ENCODE measurements at regions not wholly inside any gene's neighbourhood (a gene's known extent, or its start where the extent isn't known, plus 50 kb on each side); places are given as distances from the start of the nearest gene placed in this dataset.

DNA sequence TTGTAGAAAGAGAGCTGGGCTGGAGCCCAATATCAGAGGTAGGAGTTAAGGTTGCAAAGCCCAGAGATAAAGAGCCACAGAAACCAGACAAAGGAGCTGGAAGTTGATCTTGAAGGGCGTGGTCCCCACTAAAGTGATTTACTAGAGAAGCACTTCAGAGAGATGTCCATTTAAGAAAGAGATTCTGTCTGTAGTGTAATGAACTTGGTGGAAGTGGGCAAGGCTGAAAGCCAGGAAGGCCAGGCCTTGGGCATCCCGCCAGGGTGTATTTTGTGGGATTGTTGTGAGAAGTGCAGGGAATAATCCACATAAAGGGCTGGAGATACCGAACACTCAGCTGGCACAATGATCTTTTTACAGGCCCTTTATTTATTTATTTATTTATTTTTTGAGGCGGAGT lies 1398.8 kb downstream of the TBC1D22A start:
- TF ChIP-seq POLR2A (IDR thresholded peaks at IDR 0.05) = no peak
- Histone ChIP-seq H3K27me3 (no peaks in the 10 kb centered on the region), H3K4me1 (replicated peaks in 1 of 2) (no peaks in the 10 kb centered on the region), H3K27ac (no peak overlapping the region), H3K9me3 (replicated peaks in 1 of 3) (no peaks in the 10 kb centered on the region), H3K4me3 (no peak overlapping the region), H3K36me3 (replicated peaks in 1 of 2) (no peaks in the 10 kb centered on the region)
- WGBS, 4 donors = 63 to 73% (median 71%) methylated on average over 4 of the region's 4 CpGs
- DNase-seq = peak in 3 of 7 donors; percentile 13 to 29 (median 28)
- intact Hi-C loops (cut with DNase I) = no loop called here

DNA sequence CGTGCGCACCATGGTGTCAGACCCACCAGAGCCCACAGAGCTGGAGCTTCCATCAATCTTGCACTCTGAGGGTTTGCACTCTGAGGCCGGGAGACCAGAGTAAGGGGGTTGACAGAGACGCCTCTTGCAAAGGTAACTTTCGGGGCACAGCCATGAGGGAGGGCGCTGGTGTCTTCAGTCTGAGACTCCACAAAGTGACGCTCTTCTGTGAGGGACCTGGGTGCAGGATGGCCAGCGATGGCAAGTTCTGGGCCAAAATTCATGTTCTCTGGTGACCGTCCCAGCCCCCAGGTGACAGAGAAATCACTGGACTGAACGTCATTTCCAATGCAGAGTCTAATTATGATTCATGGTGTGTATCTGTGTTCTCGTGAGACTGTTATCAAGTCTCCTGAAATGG lies 1395.2 kb downstream of the TBC1D22A start:
- DNase-seq = no peak
- no peaks in the 10 kb centered on the region for H3K4me1 ChIP-seq (replicated peaks in 1 of 2)
- no peak overlapping the region for H3K27ac ChIP-seq
- intact Hi-C loops (cut with DNase I) = no loop called here
- H3K9me3 ChIP-seq (replicated peaks in 1 of 3) = no peaks in the 10 kb centered on the region
- TF ChIP-seq, protein P1, sequence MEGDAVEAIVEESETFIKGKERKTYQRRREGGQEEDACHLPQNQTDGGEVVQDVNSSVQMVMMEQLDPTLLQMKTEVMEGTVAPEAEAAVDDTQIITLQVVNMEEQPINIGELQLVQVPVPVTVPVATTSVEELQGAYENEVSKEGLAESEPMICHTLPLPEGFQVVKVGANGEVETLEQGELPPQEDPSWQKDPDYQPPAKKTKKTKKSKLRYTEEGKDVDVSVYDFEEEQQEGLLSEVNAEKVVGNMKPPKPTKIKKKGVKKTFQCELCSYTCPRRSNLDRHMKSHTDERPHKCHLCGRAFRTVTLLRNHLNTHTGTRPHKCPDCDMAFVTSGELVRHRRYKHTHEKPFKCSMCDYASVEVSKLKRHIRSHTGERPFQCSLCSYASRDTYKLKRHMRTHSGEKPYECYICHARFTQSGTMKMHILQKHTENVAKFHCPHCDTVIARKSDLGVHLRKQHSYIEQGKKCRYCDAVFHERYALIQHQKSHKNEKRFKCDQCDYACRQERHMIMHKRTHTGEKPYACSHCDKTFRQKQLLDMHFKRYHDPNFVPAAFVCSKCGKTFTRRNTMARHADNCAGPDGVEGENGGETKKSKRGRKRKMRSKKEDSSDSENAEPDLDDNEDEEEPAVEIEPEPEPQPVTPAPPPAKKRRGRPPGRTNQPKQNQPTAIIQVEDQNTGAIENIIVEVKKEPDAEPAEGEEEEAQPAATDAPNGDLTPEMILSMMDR (IDR thresholded peaks at IDR 0.05) = no peak
- no peak for TF ChIP-seq POLR2A (IDR thresholded peaks at IDR 0.05)
- 81 to 91% (median 86%) methylated on average over 7 to 11 of the region's 11 CpGs for WGBS, 4 donors
- no peak overlapping the region for H3K4me3 ChIP-seq
- no peaks in the 10 kb centered on the region for H3K27me3 ChIP-seq
- H3K36me3 ChIP-seq (replicated peaks in 1 of 2) = no peaks in the 10 kb centered on the region

DNA sequence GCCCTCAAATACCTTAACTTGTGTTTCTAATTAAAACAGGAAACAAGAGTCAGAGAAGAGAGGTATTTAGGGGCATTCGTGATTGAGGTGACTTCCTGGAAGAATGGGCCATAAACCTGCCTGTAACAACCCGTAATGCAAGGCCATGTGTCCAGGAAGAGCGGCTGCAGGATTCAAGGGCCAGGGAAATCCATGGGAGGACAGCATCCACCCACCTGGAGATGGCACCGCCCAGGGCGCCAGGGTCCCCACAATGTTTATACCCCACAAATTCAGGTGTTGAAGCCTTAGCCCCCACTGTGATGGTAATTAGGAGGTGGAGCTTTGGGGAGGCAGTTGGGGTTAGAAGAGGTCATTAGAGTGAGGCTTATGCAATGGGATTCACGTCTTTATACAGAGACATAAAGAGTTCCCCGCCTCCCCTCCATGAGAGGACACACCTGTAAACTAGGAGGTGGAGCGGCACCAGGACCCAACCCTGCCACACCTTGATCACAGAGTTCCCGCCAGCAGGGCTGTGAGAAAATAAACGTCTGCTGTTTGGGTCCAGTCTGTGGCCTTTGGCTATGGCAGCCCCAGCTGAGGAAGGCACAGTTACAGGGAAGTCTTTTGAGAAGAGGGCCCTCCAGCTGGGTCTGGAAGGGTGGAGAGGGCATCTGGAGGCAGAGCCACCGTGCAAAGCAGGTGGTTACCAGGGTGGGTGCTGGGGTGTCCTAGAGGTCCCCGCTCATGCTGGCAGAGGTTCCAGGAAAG lies 1394.3 kb downstream of the TBC1D22A start:
- H3K4me1 ChIP-seq (replicated peaks in 1 of 2) = no peaks in the 10 kb centered on the region
- DNase-seq = no peak
- WGBS, 4 donors = 74 to 84% (median 81%) methylated on average over 12 of the region's 12 CpGs
- H3K36me3 ChIP-seq (replicated peaks in 1 of 2) = no peaks in the 10 kb centered on the region
- no peaks in the 10 kb centered on the region for H3K9me3 ChIP-seq (replicated peaks in 1 of 3)
- TF ChIP-seq POLR2A (IDR thresholded peaks at IDR 0.05) = no peak
- TF ChIP-seq, protein P1 (IDR thresholded peaks at IDR 0.05) = no peak
- no peak overlapping the region for H3K27ac ChIP-seq
- H3K4me3 ChIP-seq = no peak overlapping the region
- intact Hi-C loops (cut with DNase I) = no loop called here
- no peaks in the 10 kb centered on the region for H3K27me3 ChIP-seq

DNA sequence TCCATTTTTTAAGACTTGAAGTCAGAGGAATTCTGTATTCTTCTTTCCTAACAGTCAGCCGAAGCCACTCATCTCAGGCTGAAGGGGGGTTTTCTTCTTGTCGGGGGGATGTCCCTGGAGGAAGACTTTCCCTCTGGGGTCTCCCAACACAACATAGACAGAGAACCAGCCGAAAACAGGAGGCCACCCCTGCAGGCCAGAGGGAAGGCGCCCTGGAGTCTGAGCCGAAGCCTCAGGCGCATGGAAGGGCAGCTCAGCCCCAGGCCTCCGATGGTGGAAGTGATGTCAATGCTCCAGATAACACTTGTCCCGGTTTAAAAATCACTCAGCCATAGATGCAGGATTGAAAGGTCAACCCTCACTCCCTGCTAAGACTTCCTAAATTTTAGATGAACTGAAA lies 1393.0 kb downstream of the TBC1D22A start:
- Histone ChIP-seq H3K27ac (no peak overlapping the region), H3K4me1 (replicated peaks in 1 of 2) (no peaks in the 10 kb centered on the region), H3K4me3 (no peak overlapping the region), H3K9me3 (replicated peaks in 1 of 3) (no peaks in the 10 kb centered on the region), H3K27me3 (no peaks in the 10 kb centered on the region), H3K36me3 (replicated peaks in 1 of 2) (no peaks in the 10 kb centered on the region)
- 74 to 85% (median 80%) methylated on average over 7 to 8 of the region's 8 CpGs for WGBS, 4 donors
- intact Hi-C loops (cut with DNase I) = no loop called here
- no peak for DNase-seq
- no peak for TF ChIP-seq POLR2A (IDR thresholded peaks at IDR 0.05)
- TF ChIP-seq, protein P1 (IDR thresholded peaks at IDR 0.05) = no peak

DNA sequence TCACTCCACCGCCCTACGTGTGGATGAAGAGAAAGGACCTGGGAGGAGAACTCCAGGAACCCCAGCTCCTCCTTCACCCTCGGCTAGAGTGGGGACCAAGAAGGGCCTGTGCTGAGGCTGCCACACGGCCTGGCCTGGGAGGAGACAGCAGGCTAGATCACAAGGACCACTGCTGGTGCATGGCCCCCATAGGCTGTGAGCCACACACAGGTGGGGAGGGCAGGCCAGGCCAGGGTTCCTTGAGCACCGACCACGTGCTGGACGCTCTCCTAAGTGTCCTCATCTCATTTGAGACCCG lies 1392.4 kb downstream of the TBC1D22A start:
- Histone ChIP-seq H3K27ac (no peak overlapping the region), H3K9me3 (replicated peaks in 1 of 3) (no peaks in the 10 kb centered on the region), H3K27me3 (no peaks in the 10 kb centered on the region), H3K36me3 (replicated peaks in 1 of 2) (no peaks in the 10 kb centered on the region), H3K4me3 (no peak overlapping the region), H3K4me1 (replicated peaks in 1 of 2) (no peaks in the 10 kb centered on the region)
- TF ChIP-seq POLR2A (IDR thresholded peaks at IDR 0.05) = no peak
- TF ChIP-seq, protein P1 (IDR thresholded peaks at IDR 0.05) = no peak
- no peak for DNase-seq
- WGBS, 4 donors = 70 to 92% (median 88%) methylated on average over 4 to 8 of the region's 8 CpGs
- intact Hi-C loops (cut with DNase I) = no loop called here

Measured in adrenal gland (tissue), 9 donors.